ENCODE measurements at regions not wholly inside any gene's neighbourhood (a gene's known extent, or its start where the extent isn't known, plus 50 kb on each side); places are given as distances from the start of the nearest gene placed in this dataset.
"Not testable (repeated sequence)": the region's sequence is repeated elsewhere in the genome, so short reads cannot be mapped to it uniquely, and the experiment has no call there.

- no peak for DNase-seq
These were observed 1014.4 kb upstream of the CITED2 start for GRCh38 chr6:140388815-140389214.

- DNase-seq, result no peak
These were observed 1013.8 kb upstream of the CITED2 start for GRCh38 chr6:140388192-140388802.

- DNase-seq, result no peak
These were observed 1011.2 kb upstream of the CITED2 start for GRCh38 chr6:140385679-140386078.

GRCh38 chr6:140382355-140382754 is 1007.9 kb upstream of the CITED2 start:
- DNase-seq, result no peak

- DNase-seq, result no peak
These were observed 1006.2 kb upstream of the CITED2 start for GRCh38 chr6:140380427-140381218.

GRCh38 chr6:140379919-140380318 is 1005.5 kb upstream of the CITED2 start:
- no peak for DNase-seq

GRCh38 chr6:140376209-140376608 is 1001.8 kb upstream of the CITED2 start:
- no peak for DNase-seq

- DNase-seq, result not testable (repeated sequence)
These were observed 999.3 kb upstream of the CITED2 start for GRCh38 chr6:140373728-140374127.

- DNase-seq, result no peak
These were observed 997.6 kb upstream of the CITED2 start for GRCh38 chr6:140372064-140372463.

- no peak for DNase-seq
These were observed 996.8 kb upstream of the CITED2 start for GRCh38 chr6:140370976-140371870.

- no peak for DNase-seq
These were observed 996.0 kb upstream of the CITED2 start for GRCh38 chr6:140370441-140370840.

GRCh38 chr6:140366991-140367390 is 992.5 kb upstream of the CITED2 start:
- no peak for DNase-seq

- no peak for DNase-seq
These were observed 990.5 kb upstream of the CITED2 start for GRCh38 chr6:140364916-140365315.

- no peak for DNase-seq
These were observed 986.2 kb upstream of the CITED2 start for GRCh38 chr6:140360651-140361050.

- DNase-seq, result no peak
These were observed 981.0 kb upstream of the CITED2 start for GRCh38 chr6:140355476-140355875.

- no peak for DNase-seq
These were observed 979.8 kb upstream of the CITED2 start for GRCh38 chr6:140354296-140354695.

GRCh38 chr6:140353536-140353935 is 979.1 kb upstream of the CITED2 start:
- no peak for DNase-seq

GRCh38 chr6:140346428-140346827 is 972.0 kb upstream of the CITED2 start:
- DNase-seq, result no peak

- DNase-seq, result no peak
These were observed 971.5 kb upstream of the CITED2 start for GRCh38 chr6:140345935-140346334.

GRCh38 chr6:140344142-140344913 is 969.9 kb upstream of the CITED2 start:
- no peak for DNase-seq

- no peak for DNase-seq
These were observed 968.7 kb upstream of the CITED2 start for GRCh38 chr6:140343128-140343527.

GRCh38 chr6:140341272-140341671 is 966.8 kb upstream of the CITED2 start:
- DNase-seq, result no peak

GRCh38 chr6:140340795-140341194 is 966.3 kb upstream of the CITED2 start:
- DNase-seq, result no peak

All from DMS79 (cell line).